ENCODE measurements at regions not wholly inside any gene's neighbourhood (a gene's known extent, or its start where the extent isn't known, plus 50 kb on each side); places are given as distances from the start of the nearest gene placed in this dataset.

DNA sequence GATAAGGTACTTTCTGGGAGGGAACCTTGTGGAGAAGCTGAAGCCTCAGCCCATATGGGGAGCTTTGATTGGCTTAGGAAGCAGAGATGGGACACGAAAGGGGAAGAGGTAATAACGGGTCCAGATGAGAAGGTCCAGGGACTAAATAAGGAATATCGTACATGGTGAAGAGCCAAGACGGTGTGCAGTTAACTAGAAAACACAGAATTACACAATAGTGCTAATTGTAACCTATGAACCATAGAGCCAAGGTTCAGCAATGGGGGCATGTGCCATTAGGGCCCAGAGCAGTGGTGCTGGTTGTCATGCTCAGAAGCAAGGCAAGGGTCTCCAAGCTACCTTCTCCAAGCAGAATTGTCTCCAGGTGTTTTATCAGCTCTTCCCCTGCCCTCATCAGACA is 106.1 kb downstream of the IRS2 start:
- Mint-ChIP-seq H3K9me3 (ENCODE audit: low read depth) (no peaks in the 10 kb centered on the region), H3K27ac (ENCODE audit: unreplicated experiment) (no peak overlapping the region), H3K36me3 (ENCODE audit: low read depth) (no peaks in the 10 kb centered on the region), H3K27me3 (ENCODE audit: low read depth) (peaks cover 7% of the 10 kb centered on the region), H3K4me1 (ENCODE audit: low read depth) (peaks cover 9% of the 10 kb centered on the region), H3K4me3 (ENCODE audit: unreplicated experiment) (no peak overlapping the region)
- TF ChIP-seq, protein P1, sequence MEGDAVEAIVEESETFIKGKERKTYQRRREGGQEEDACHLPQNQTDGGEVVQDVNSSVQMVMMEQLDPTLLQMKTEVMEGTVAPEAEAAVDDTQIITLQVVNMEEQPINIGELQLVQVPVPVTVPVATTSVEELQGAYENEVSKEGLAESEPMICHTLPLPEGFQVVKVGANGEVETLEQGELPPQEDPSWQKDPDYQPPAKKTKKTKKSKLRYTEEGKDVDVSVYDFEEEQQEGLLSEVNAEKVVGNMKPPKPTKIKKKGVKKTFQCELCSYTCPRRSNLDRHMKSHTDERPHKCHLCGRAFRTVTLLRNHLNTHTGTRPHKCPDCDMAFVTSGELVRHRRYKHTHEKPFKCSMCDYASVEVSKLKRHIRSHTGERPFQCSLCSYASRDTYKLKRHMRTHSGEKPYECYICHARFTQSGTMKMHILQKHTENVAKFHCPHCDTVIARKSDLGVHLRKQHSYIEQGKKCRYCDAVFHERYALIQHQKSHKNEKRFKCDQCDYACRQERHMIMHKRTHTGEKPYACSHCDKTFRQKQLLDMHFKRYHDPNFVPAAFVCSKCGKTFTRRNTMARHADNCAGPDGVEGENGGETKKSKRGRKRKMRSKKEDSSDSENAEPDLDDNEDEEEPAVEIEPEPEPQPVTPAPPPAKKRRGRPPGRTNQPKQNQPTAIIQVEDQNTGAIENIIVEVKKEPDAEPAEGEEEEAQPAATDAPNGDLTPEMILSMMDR (IDR thresholded peaks at IDR 0.05): no peak
- DNase-seq (ENCODE audit: low spot score): no peak

DNA sequence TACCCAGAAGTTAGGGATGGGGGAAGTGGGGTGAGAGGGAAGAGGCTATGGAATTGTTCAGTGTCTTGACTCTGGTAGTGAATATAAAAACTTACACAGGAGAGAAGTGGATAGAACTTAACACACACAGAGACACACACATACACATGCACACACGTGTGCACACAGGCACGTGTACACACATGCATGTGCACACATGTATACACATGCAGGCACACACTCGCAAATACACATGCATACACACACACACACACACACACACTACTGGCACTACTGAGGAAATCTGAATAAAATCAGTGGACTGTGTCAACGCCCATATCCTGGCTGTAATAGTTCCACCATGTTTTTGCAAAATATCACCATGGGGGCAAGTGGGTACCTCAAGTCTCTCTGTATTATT is 107.9 kb downstream of the IRS2 start:
- H3K4me3 Mint-ChIP-seq (ENCODE audit: unreplicated experiment): no peak overlapping the region
- DNase-seq (ENCODE audit: low spot score): no peak
- peaks cover 7% of the 10 kb centered on the region for H3K27me3 Mint-ChIP-seq (ENCODE audit: low read depth)
- no peaks in the 10 kb centered on the region for H3K36me3 Mint-ChIP-seq (ENCODE audit: low read depth)
- TF ChIP-seq, protein P1 (IDR thresholded peaks at IDR 0.05): no peak
- no peak overlapping the region for H3K27ac Mint-ChIP-seq (ENCODE audit: unreplicated experiment)
- peaks cover 8% of the 10 kb centered on the region for H3K4me1 Mint-ChIP-seq (ENCODE audit: low read depth)
- H3K9me3 Mint-ChIP-seq (ENCODE audit: low read depth): no peaks in the 10 kb centered on the region

GRCh38 chr13:109677206-109677605 is 109.2 kb downstream of the IRS2 start:
- Mint-ChIP-seq H3K4me1 (ENCODE audit: low read depth) (peaks cover 11% of the 10 kb centered on the region), H3K9me3 (ENCODE audit: low read depth) (no peaks in the 10 kb centered on the region), H3K27me3 (ENCODE audit: low read depth) (no peaks in the 10 kb centered on the region), H3K4me3 (ENCODE audit: unreplicated experiment) (no peak overlapping the region), H3K36me3 (ENCODE audit: low read depth) (no peaks in the 10 kb centered on the region), H3K27ac (ENCODE audit: unreplicated experiment) (no peak overlapping the region)
- TF ChIP-seq, protein P1 (IDR thresholded peaks at IDR 0.05): no peak
- no peak for DNase-seq (ENCODE audit: low spot score)

DNA sequence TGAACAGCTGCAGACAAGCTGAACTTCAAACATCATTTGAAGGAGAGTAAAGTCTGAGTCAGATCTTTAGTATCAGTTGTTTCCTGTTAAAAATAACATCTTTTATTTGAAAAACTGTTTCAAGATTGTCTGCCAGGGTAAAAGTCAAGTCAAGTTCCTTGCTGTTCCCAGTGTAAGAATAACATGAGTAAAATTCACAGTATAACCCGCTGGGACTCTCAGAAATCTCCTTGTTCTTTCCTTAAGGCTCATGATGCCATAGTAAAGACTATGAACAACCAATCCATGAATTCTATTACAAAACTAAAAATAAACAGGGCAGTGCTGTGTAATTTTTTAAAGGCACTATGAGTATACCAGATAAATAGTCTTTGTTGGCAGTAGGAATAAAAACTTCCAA is 112.9 kb downstream of the IRS2 start:
- TF ChIP-seq, protein P1 (IDR thresholded peaks at IDR 0.05): no peak
- H3K27me3 Mint-ChIP-seq (ENCODE audit: low read depth): no peaks in the 10 kb centered on the region
- H3K4me3 Mint-ChIP-seq (ENCODE audit: unreplicated experiment): no peak overlapping the region
- peaks cover 16% of the 10 kb centered on the region for H3K4me1 Mint-ChIP-seq (ENCODE audit: low read depth)
- H3K9me3 Mint-ChIP-seq (ENCODE audit: low read depth): peaks cover 5% of the 10 kb centered on the region
- no peak for DNase-seq (ENCODE audit: low spot score)
- no peak overlapping the region for H3K27ac Mint-ChIP-seq (ENCODE audit: unreplicated experiment)
- H3K36me3 Mint-ChIP-seq (ENCODE audit: low read depth): no peaks in the 10 kb centered on the region

DNA sequence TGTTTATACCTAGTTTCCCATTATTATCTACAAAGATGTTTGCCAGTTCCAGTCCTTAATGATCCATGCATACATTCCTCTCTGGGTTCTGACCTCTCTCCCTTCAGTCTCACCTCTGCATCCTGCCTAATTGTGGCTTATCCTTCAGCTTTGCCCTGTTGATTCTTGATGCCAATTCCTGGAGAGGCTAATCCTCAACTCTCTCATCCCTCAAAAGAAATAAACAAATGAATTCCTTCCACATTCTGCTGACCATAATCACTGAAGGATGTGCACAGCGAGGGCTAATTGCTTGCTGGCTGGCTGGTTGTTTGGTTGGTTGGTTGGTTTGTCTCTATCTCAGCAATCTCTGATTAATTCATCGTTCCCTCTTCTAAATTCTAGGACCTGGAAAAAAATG is 113.8 kb downstream of the IRS2 start:
- Mint-ChIP-seq H3K9me3 (ENCODE audit: low read depth) (peaks cover 5% of the 10 kb centered on the region), H3K4me1 (ENCODE audit: low read depth) (peaks cover 17% of the 10 kb centered on the region), H3K4me3 (ENCODE audit: unreplicated experiment) (no peak overlapping the region), H3K27ac (ENCODE audit: unreplicated experiment) (no peak overlapping the region), H3K27me3 (ENCODE audit: low read depth) (no peaks in the 10 kb centered on the region), H3K36me3 (ENCODE audit: low read depth) (no peaks in the 10 kb centered on the region)
- DNase-seq (ENCODE audit: low spot score): no peak
- TF ChIP-seq, protein P1 (IDR thresholded peaks at IDR 0.05): no peak
